ENCODE measurements at regions not wholly inside any gene's neighbourhood (a gene's known extent, or its start where the extent isn't known, plus 50 kb on each side); places are given as distances from the start of the nearest gene placed in this dataset.

- no peak for TF ChIP-seq CTCF (IDR thresholded peaks at IDR 0.05)
- no peak for TF ChIP-seq ZFX (IDR thresholded peaks at IDR 0.05; ENCODE audit: borderline replicate concordance)
- H3K27ac ChIP-seq, result no peak overlapping the region
These were observed 641.6 kb upstream of the TENM4 start for GRCh38 chr11:80082406-80082805.

GRCh38 chr11:80077113-80077512 is 636.3 kb upstream of the TENM4 start:
- H3K27ac ChIP-seq, result no peak overlapping the region
- TF ChIP-seq CTCF (IDR thresholded peaks at IDR 0.05) (no peak), ZFX (IDR thresholded peaks at IDR 0.05; ENCODE audit: borderline replicate concordance) (no peak)

GRCh38 chr11:80074837-80075236 is 634.0 kb upstream of the TENM4 start:
- TF ChIP-seq ZFX (IDR thresholded peaks at IDR 0.05; ENCODE audit: borderline replicate concordance) (no peak), CTCF (IDR thresholded peaks at IDR 0.05) (no peak)

GRCh38 chr11:80066291-80066690 is 625.5 kb upstream of the TENM4 start:
- TF ChIP-seq CTCF (IDR thresholded peaks at IDR 0.05) (no peak), ZFX (IDR thresholded peaks at IDR 0.05; ENCODE audit: borderline replicate concordance) (no peak)
- H3K27ac ChIP-seq, result no peak overlapping the region

More at GRCh38 chr11:80074837-80075236, 634.0 kb upstream of the TENM4 start:
- no peak overlapping the region for H3K27ac ChIP-seq

- TF ChIP-seq CTCF (IDR thresholded peaks at IDR 0.05) (no peak), ZFX (IDR thresholded peaks at IDR 0.05; ENCODE audit: borderline replicate concordance) (no peak)
- H3K27ac ChIP-seq, result no peak overlapping the region
These were observed 624.3 kb upstream of the TENM4 start for GRCh38 chr11:80065086-80065485.

- H3K27ac ChIP-seq, result no peak overlapping the region
- TF ChIP-seq CTCF (IDR thresholded peaks at IDR 0.05) (no peak), ZFX (IDR thresholded peaks at IDR 0.05; ENCODE audit: borderline replicate concordance) (no peak)
These were observed 620.2 kb upstream of the TENM4 start for GRCh38 chr11:80061056-80061455.

GRCh38 chr11:80054582-80055165 is 613.8 kb upstream of the TENM4 start:
- H3K27ac ChIP-seq, result no peak overlapping the region
- TF ChIP-seq ZFX (IDR thresholded peaks at IDR 0.05; ENCODE audit: borderline replicate concordance) (no peak), CTCF (IDR thresholded peaks at IDR 0.05) (no peak)
